GM12891 (cell line): ENCODE measurements at regions not wholly inside any gene's neighbourhood (a gene's known extent, or its start where the extent isn't known, plus 50 kb on each side); places are given as distances from the start of the nearest gene placed in this dataset.
"Not testable (repeated sequence)": the region's sequence is repeated elsewhere in the genome, so short reads cannot be mapped to it uniquely, and the experiment has no call there.

Experiments
- DNase-seq: peaks from one replicate; pipeline ENCODE4 v3.0.0; 2011; ENCODE audit warnings: low spot score; ENCODE audit not compliant: insufficient read length
- FAIRE-seq: peaks from 2 replicates; lab custom pipeline; 2011; peaks lifted over from hg19 to GRCh38; lab: Jason Lieb, UNC
- PAX5 ChIP-seq: IDR thresholded peaks from 2 replicates; pipeline ENCODE4 v1.6.1; 2011; ENCODE audit warnings: low read length, moderate library complexity, mild to moderate bottlenecking; ENCODE audit not compliant: insufficient read depth, severe bottlenecking
- POLR2A ChIP-seq: IDR thresholded peaks from 2 replicates; pipeline ENCODE4 v1.6.1; 2011; ENCODE audit warnings: low read depth, low read length, control low read depth
- POLR2AphosphoS5 ChIP-seq: IDR thresholded peaks from 2 replicates; pipeline ENCODE4 v1.6.1; 2011; ENCODE audit warnings: low read depth, low read length, control low read depth
- POU2F2 ChIP-seq: IDR thresholded peaks from 2 replicates; pipeline ENCODE4 v1.6.1; 2011; ENCODE audit warnings: low read depth, mild to moderate bottlenecking, control low read depth, low read length, moderate library complexity
- SPI1 ChIP-seq: IDR thresholded peaks from 2 replicates; pipeline ENCODE4 v1.6.1; 2011; ENCODE audit warnings: low read depth, low read length, control low read depth
- TAF1 ChIP-seq: IDR thresholded peaks from 2 replicates; pipeline ENCODE4 v1.6.1; 2011; ENCODE audit warnings: low read depth, low read length, control low read depth

DNA sequence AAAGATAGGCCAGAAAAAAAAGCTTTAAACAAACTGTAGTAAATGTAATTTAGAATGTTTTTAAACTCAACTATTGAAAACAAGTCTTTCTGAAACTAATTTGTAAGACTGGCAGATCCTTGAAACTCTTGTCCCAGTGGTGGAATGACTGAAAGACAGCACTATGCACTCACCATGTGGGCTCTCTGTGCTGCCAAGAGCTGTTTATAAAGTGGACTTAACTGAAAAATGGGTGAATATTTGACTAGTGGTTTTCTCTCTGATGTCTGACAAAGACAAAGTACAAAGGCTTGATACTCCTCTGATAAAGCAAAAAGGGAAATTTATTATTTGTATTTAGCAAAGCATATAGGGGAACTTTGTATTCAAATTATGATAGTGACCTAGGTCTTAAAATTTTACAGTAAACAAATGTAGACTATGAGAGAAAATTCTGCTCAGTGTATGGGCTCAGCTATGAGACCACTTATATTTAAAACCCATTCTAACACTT, 635.4 kb downstream of the NR2F1-AS1 start:
- TF ChIP-seq SPI1 (no peak), TAF1 (no peak), POLR2AphosphoS5 (no peak), PAX5 (no peak), POU2F2 (no peak), POLR2A (no peak)
- DNase-seq (no peak), FAIRE-seq (no peak)

- TF ChIP-seq SPI1 (no peak), TAF1 (no peak), POLR2AphosphoS5 (no peak), POLR2A (no peak), POU2F2 (no peak), PAX5 (no peak)
- DNase-seq (no peak), FAIRE-seq (no peak)
These were observed 636.0 kb downstream of the NR2F1-AS1 start for GRCh38 chr5:92944903-92945604.

DNA sequence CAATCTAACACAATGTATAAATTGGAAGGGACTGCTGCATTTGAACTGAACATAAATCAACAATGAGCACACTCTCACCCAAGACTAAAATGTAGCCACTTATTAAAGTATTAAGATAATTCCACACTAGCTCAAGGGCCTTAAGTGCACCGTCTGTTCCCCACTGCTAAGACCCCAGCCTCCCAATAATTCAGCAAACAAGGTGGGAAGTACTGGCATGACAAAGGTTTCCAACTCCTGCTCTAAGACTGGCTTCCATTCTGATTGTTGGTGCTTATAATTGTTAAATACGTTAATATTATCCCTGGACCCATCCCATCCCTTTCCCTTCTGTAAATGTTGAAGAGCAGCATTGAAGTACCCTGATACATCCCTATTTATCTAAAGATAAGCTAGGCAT, 636.7 kb downstream of the NR2F1-AS1 start:
- no peak for TF ChIP-seq TAF1
- TF ChIP-seq POLR2A: no peak
- no peak for TF ChIP-seq PAX5
- TF ChIP-seq SPI1: no peak
- no peak for TF ChIP-seq POLR2AphosphoS5
- no peak for TF ChIP-seq POU2F2
- FAIRE-seq (no peak), DNase-seq (no peak)

GRCh38 chr5:92942762-92943161, 638.3 kb downstream of the NR2F1-AS1 start:
- no peak for FAIRE-seq
- DNase-seq: no peak
- no peak for TF ChIP-seq POLR2AphosphoS5
- TF ChIP-seq PAX5: no peak
- TF ChIP-seq POU2F2: no peak
- no peak for TF ChIP-seq SPI1
- TF ChIP-seq TAF1: no peak
- TF ChIP-seq POLR2A: no peak

DNA sequence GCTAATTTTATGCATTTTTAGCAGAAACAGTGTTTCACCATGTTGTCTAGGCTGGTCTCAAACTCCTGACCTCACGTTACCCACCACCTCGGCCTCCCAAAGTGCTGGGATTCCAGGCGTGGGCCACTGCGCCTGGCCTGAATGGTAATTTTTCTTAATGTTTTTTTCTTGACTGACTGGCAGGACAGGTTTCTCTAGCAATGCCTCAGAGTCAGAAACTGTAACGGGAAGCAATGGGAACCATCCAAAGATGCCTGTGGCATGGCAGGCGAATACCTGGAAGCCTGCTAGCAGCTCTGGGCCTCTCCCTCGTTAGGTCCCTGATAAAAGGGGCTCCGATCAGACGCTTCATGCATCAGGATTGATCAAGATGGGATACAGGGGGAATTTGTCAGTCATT, 639.2 kb downstream of the NR2F1-AS1 start:
- no peak for FAIRE-seq
- no peak for DNase-seq

GRCh38 chr5:92939428-92939827, 641.6 kb downstream of the NR2F1-AS1 start:
- TF ChIP-seq POLR2AphosphoS5: no peak
- TF ChIP-seq POU2F2: no peak
- TF ChIP-seq SPI1: no peak
- TF ChIP-seq TAF1: no peak
- TF ChIP-seq PAX5: no peak
- no peak for TF ChIP-seq POLR2A
- FAIRE-seq: no peak
- DNase-seq: no peak

More for the DNA sequence above, 639.2 kb downstream of the NR2F1-AS1 start:
- TF ChIP-seq POLR2AphosphoS5 (no peak), TAF1 (no peak), POLR2A (no peak), PAX5 (no peak)

- not testable (repeated sequence) for DNase-seq, FAIRE-seq
These were observed 643.6 kb downstream of the NR2F1-AS1 start for GRCh38 chr5:92937396-92937795.

GRCh38 chr5:92930057-92930456, 651.0 kb downstream of the NR2F1-AS1 start:
- TF ChIP-seq POLR2AphosphoS5 (no peak), SPI1 (no peak), PAX5 (no peak), POU2F2 (no peak), POLR2A (no peak), TAF1 (no peak)
- FAIRE-seq (no peak), DNase-seq (no peak)

- DNase-seq (no peak), FAIRE-seq (no peak)
- TF ChIP-seq POLR2A (no peak), TAF1 (no peak), POU2F2 (no peak), POLR2AphosphoS5 (no peak), SPI1 (no peak), PAX5 (no peak)
These were observed 653.7 kb downstream of the NR2F1-AS1 start for GRCh38 chr5:92927291-92927778.

GRCh38 chr5:92923885-92924284, 657.1 kb downstream of the NR2F1-AS1 start:
- TF ChIP-seq POU2F2 (no peak), SPI1 (no peak)
- DNase-seq (no peak), FAIRE-seq (no peak)
